IPS DF 4.7 (cell line): ENCODE measurements at regions not wholly inside any gene's neighbourhood (a gene's known extent, or its start where the extent isn't known, plus 50 kb on each side); places are given as distances from the start of the nearest gene placed in this dataset.

ENCODE experiments used
- DNase-seq: peaks from one replicate; pipeline ENCODE4 v3.0.0-alpha.2; 2013; ENCODE audit warnings: low spot score; ENCODE audit errors: extremely low read depth

GRCh38 chr3:124478830-124479229, 251.4 kb upstream of the UMPS start:
- DNase-seq = no peak

GRCh38 chr3:124483915-124484470, 246.3 kb upstream of the UMPS start:
- no peak for DNase-seq

DNA sequence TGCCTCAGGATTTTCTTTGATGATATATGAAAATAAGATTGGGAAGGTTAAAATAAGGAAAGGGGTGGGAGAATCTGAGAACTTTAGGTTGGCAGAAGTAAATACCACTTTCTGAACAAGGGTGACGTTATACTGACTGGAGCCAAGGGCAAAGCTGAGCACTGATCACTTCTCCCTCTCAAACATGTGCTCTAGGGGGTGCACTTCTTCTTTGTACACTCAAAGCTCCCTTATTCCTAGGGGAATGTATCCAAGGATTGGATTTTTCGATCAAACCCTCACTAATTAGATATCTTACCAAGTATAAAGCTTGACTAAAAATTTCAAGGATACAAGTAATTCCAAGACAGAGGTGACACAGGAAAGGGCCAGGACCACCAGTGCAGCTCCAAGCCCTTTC, 243.9 kb upstream of the UMPS start:
- DNase-seq = no peak

DNA sequence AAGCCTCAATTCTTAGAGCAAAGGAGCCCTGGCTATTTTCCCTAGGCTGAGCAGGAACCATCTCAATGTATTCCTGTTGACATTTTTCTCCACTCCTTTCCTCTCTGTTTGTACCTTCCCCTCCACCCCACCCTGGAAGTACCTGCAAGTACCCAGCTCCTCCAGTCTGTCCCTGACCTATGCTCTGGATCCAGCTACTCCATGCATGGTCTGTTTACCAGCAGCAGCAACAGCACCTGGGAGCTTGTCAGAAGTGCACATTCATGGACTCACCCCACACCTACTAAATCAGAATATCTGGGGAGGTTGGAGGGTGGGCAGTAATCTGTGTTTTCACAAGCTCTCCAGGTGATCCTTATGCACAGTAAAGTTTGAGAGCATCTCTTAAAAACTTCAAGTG, 240.7 kb upstream of the UMPS start:
- DNase-seq = no peak

DNA sequence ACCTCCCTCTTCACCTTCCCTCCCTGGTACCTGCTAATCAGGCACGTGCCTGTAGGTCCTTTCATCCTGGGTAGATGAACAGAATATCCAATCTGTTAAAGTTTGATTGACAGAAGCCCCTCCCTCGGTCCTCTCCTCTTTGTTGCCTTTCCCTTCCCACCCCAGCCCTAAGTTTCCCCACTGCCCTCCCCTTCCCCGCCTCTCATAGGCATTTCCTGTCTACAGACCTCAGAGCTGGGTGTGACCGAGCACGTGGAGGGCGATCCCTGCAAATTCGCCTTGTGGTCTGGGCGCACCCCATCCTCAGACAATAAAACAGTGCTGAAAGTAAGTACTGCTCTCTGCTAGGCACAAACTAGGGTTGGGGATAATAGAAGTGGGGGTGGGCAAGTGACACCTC, 239.2 kb upstream of the UMPS start:
- DNase-seq = no peak

DNA sequence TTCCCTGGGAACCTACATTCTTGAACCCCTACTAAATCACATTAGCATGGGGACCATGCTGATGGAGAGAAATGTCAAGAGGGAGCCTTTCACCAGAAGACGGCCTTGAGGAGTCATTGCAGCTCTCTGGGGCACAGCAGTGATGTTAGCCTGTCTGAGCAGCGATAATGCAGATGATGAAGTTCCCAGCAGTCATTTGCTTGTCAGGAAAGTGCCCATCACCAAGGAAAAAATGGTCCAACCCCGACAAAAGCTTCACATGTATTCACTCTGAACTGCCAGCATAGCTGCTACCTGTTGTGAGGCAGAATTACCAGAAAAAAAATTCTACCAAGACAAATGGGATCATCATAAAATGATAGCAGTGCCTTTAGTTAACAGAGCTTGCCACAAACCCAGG, 238.4 kb upstream of the UMPS start:
- no peak for DNase-seq

- DNase-seq = no peak
Observed at GRCh38 chr3:124492824-124493223, 237.4 kb upstream of the UMPS start.

- DNase-seq = no peak
Observed at GRCh38 chr3:124496061-124496460, 234.2 kb upstream of the UMPS start.

DNA sequence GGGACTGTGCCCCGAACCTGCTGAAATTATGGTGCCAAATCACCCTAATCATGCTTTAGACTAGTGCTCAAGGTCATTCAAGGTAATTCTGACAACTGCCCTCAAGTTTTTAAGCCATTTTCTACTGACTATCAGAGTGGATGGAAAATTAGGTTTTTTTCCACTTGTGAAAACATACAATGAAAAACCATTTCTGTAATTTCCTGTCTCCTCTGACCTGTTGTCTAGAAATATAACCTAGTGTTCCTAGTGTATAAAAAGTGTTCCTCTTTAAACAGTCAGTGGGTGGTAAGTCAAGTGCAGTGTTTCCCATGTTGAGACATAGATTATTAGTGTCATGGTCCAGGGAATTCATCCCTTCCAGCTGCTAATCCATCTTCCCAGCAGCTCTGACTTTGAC, 232.8 kb upstream of the UMPS start:
- DNase-seq = no peak

GRCh38 chr3:124498891-124499290, 231.4 kb upstream of the UMPS start:
- DNase-seq = no peak

DNA sequence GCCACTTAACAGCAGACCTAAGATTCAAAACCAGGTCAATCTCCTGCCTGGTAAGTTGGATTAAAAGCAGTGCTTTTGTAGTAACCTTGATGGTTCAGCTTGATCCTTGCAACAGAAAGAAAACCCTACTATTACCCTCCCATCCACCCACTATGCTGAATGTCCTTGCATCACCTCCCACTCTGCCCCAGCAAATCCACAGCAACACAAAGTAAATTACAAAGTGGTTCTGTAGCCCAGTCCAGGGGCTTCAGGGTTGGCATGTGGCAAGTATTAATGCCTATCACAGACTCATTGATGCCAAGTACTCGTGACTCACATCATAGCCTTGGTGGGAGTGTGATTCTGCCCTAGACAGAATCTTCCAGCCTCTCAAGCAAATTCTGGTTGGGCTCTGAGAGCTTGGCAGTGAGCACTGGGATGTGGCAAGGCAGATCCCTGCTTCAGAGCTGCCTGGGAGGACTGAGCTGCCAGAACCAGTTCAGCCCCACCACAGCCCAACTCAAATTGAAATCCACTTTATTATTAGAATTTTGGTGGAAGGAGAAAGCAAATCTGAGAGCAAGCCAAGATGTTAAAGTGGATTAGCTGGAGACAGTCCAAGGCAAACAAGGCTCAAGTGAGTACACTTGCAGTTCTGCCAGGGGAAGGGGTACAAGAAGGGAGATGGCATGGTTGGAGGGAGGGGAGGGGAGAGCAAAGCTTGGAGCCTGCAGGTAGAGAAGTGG, 225.8 kb upstream of the UMPS start:
- no peak for DNase-seq

DNA sequence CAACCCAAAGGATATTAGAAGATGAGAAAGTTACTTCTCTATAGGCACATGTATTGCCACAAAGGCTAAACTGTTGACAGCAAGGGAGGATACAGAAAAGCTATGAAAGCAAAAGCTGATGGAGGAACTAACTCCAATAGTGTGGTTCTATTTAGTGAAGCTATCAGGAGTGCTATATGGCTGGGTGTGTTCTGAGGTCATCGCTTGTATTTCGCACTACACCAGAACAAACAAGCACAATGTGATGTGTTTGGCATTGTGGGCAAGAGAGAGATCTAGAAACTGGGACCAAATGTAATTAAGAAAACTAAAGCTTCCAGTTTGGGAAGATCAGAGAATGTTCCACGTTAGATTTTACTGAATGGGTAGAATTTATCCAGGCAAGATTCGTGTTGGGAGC, 220.4 kb upstream of the UMPS start:
- DNase-seq = no peak

- DNase-seq = no peak
Observed at GRCh38 chr3:124510290-124510689, 220.0 kb upstream of the UMPS start.

DNA sequence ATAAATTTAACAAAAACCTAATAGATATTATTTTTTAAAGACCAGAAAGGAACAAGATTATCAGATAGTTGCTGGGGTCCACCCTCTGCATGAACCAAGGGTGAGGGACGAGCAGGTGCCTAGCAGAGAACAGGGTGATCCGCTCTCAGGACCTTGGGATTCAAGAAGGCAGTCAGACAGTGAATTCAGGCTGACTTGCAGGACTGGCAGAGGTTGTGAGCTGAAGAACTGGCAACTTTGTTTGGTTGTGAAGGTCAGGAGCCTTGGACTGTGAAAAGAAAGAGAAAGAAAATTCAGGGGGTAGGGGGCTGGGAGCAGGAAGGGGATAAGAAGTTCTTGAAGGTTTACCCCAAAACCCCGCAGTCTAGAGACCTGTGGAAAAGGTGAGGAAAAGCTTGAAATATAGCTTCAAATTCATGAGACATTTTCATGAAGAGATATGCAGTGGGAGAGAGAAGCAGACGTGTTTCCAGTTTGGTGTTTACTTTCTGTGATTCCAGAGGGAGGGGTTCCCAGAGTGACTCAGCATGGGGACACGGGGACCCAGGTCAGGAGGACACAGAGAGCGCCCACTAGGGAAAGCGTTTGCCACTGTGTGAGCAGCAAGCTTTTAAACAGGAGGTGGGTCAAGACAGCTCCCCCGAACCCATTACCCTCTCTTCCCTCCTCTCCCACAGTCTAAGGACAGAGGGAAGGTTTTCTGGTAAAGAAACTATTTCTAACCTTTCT, 217.2 kb upstream of the UMPS start:
- DNase-seq = no peak

GRCh38 chr3:124513610-124513997, 216.6 kb upstream of the UMPS start:
- no peak for DNase-seq

GRCh38 chr3:124514683-124515082, 215.6 kb upstream of the UMPS start:
- DNase-seq = no peak

DNA sequence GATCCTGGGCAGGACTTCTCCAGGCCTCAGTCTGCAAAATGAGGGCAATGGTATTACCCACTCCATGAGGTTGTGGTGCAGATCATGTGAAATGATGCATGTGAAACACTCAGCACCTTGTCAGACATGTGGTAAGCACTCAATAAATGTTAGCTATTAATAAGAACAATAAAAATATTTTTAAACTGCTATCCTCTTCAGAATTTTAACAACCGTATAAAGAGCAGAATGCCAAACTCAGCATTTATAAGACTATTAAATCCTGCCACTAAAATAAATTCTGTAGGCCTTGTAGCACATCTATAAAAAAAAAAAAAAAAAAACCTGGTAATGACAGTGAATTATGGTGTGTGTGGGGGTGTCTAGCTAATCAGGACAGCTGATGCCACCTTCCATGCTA, 213.9 kb upstream of the UMPS start:
- DNase-seq = no peak

DNA sequence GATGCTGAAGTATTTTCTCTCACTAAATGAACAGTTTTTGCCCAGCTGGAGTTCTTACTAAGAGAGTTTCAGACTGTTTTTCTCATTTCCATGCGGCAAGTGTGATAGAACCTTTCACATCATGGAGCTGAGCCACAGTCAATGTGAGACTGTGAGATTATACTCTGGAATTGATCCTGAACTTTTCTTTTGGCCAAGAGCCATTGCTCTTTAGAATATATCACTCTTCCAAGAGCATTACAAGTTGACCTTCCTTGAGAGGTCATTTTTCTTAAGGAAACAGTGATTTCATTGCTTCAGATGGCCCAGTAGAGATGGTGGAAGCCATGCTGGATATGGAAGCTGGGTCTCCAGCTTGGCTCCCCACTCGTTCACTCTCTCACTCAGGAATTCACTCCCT, 212.9 kb upstream of the UMPS start:
- no peak for DNase-seq

DNA sequence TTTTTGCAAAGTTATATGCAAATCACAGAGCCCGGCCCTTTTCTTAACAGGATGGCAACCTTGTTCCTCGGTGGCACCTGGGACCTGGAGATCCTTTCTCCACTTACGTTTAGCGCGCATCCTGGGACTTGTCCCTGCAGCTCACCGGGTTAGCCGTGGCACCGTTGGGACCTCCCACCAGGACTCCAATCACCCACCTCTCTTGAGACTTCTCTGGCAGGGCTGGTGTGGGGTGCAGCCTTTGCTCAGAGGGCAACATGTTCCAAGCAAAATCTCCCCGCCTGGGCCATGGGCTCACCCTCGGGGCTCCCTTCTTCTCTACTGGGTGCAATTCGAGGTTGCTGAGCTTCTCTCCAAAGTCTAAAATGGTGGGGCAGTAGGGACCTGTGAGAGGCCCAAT, 211.9 kb upstream of the UMPS start:
- no peak for DNase-seq

DNA sequence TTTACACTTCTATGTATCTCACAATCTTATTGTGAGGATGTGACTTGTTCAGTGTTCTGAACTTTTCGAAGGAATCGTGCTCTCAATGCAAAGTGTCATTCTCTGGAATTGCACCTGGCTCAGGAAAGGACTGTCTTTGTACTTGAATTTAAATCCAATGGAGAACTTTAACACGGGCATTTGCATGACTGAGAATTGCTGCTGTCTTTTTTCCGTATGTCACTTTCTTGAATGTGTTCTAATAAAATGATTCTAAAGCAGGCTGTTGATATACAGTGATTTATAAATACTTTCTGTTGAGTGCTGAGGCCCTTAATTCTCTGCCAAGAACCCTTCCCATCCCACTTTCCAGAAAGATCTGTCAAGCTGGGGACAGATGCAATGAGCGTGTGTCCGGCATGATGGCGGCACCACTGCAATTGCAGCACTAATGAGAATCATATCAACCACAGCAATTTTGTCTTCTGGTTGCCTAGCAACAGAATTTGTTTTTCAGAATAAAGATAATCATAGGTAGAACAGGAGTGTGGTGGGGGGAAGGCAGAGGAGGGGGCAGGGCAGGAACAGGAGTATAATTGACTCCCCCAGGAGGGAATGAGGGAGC, 210.6 kb upstream of the UMPS start:
- no peak for DNase-seq

DNA sequence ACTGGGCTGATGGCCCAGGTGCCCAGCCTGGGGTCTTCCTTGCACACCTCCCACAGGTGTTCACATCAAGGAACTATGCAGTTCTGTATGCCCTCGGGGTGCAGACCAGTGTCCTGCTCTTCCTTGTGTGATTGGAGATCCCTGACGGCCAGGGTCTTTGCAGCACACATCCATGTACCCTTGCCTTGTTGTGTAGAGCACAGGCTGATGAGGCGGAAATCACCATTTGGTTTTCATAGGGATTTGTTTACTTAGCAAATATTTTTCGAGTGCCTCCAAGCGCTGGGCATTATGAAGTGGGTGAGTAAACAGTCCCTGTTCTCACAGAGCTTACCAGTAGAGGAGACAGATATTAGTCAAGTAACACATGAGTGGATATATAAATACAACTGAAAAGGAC, 209.3 kb upstream of the UMPS start:
- DNase-seq = no peak

- DNase-seq = no peak
Observed at GRCh38 chr3:124522082-124522625, 208.1 kb upstream of the UMPS start.
